ENCODE measurements at regions not wholly inside any gene's neighbourhood (a gene's known extent, or its start where the extent isn't known, plus 50 kb on each side); places are given as distances from the start of the nearest gene placed in this dataset.

GRCh38 chr2:188811522-188811921 is 162.7 kb upstream of the COL3A1 start:
- TF ChIP-seq ETS1 (CRISPR knock-in tag; IDR thresholded peaks at IDR 0.05) (no peak), SIN3B (IDR thresholded peaks at IDR 0.05; ENCODE audit: low read length) (no peak), ZNF331 (CRISPR knock-in tag; IDR thresholded peaks at IDR 0.05) (no peak), ZBTB20 (CRISPR knock-in tag; IDR thresholded peaks at IDR 0.05; ENCODE audit: borderline replicate concordance, low read depth) (no peak), E2F5 (CRISPR knock-in tag; conservative IDR thresholded peaks at IDR 0.05) (no peak), ZBTB39 (CRISPR knock-in tag; IDR thresholded peaks at IDR 0.05) (no peak), USF2 (IDR thresholded peaks at IDR 0.05; ENCODE audit: low read depth, low read length) (no peak), USF2 (CRISPR knock-in tag; IDR thresholded peaks at IDR 0.05; ENCODE audit: borderline replicate concordance) (no peak), SKIL (CRISPR knock-in tag; IDR thresholded peaks at IDR 0.05; ENCODE audit: borderline replicate concordance) (no peak), CTCF (CRISPR knock-in tag; IDR thresholded peaks at IDR 0.05) (no peak), MAFK (conservative IDR thresholded peaks at IDR 0.05 in 1 of 2, IDR thresholded peaks at IDR 0.05 in 1 of 2; ENCODE audit: low read length in 2 of 2) (no peak), POLR2A (IDR thresholded peaks at IDR 0.05; ENCODE audit: insufficient read depth in 1 of 2, low read depth in 2 of 2, low read length in 2 of 2) (no peak), HES4 (CRISPR knock-in tag; IDR thresholded peaks at IDR 0.05; ENCODE audit: borderline replicate concordance) (no peak), HNF4A (CRISPR knock-in tag; IDR thresholded peaks at IDR 0.05) (no peak), HOXA7 (CRISPR knock-in tag; IDR thresholded peaks at IDR 0.05) (no peak)
